GM12872 (cell line): ENCODE measurements at regions not wholly inside any gene's neighbourhood (a gene's known extent, or its start where the extent isn't known, plus 50 kb on each side); places are given as distances from the start of the nearest gene placed in this dataset.

ENCODE experiments used
- CTCF ChIP-seq: IDR thresholded peaks from 3 replicates; pipeline ENCODE4 v1.5.1; 2011; ENCODE audit warnings: low read depth, mild to moderate bottlenecking, low read length, moderate library complexity; ENCODE audit not compliant: insufficient read depth

- TF ChIP-seq CTCF = no peak
These were observed 707.2 kb upstream of the REG3G start for GRCh38 chr2:78318275-78318674.

GRCh38 chr2:78330193-78330592 is 695.3 kb upstream of the REG3G start:
- TF ChIP-seq CTCF = no peak

GRCh38 chr2:78351208-78351607 is 674.3 kb upstream of the REG3G start:
- no peak for TF ChIP-seq CTCF

GRCh38 chr2:78353168-78353567 is 672.3 kb upstream of the REG3G start:
- no peak for TF ChIP-seq CTCF

- TF ChIP-seq CTCF = no peak
These were observed 669.5 kb upstream of the REG3G start for GRCh38 chr2:78355967-78356366.

- no peak for TF ChIP-seq CTCF
These were observed 641.9 kb upstream of the REG3G start for GRCh38 chr2:78383576-78383975.

- no peak for TF ChIP-seq CTCF
These were observed 628.3 kb upstream of the REG3G start for GRCh38 chr2:78397198-78397597.
